ENCODE measurements at regions not wholly inside any gene's neighbourhood (a gene's known extent, or its start where the extent isn't known, plus 50 kb on each side); places are given as distances from the start of the nearest gene placed in this dataset.

- Histone ChIP-seq H3K36me3 (no peaks in the 10 kb centered on the region), H3K27ac (no peak overlapping the region), H3K4me3 (no peak overlapping the region), H3K27me3 (no peaks in the 10 kb centered on the region), H3K9me3 (peaks cover 7 to 8% of the 10 kb centered on the region in 2 donors), H3K4me1 (no peaks in the 10 kb centered on the region)
- TF ChIP-seq CTCF (IDR thresholded peaks at IDR 0.05): no peak
- no peak for DNase-seq (ENCODE audit: low spot score)
Observed at GRCh38 chr6:4488389-4488788, 287.8 kb upstream of the CDYL start.

- Histone ChIP-seq H3K36me3 (no peaks in the 10 kb centered on the region), H3K9me3 (peaks cover 7 to 8% of the 10 kb centered on the region in 2 donors), H3K27me3 (no peaks in the 10 kb centered on the region), H3K27ac (no peak overlapping the region), H3K4me3 (no peak overlapping the region), H3K4me1 (no peaks in the 10 kb centered on the region)
- TF ChIP-seq CTCF (IDR thresholded peaks at IDR 0.05): no peak
- no peak for DNase-seq (ENCODE audit: low spot score)
Observed at GRCh38 chr6:4487538-4487937, 288.7 kb upstream of the CDYL start.

- no peak overlapping the region for H3K4me3 ChIP-seq
- no peak for TF ChIP-seq CTCF (IDR thresholded peaks at IDR 0.05)
- no peak for DNase-seq (ENCODE audit: low spot score)
Observed at GRCh38 chr6:4486568-4487315, 289.5 kb upstream of the CDYL start.

GRCh38 chr6:4485735-4486134, 290.5 kb upstream of the CDYL start:
- H3K4me3 ChIP-seq: no peak overlapping the region
- DNase-seq (ENCODE audit: low spot score): no peak
- no peak for TF ChIP-seq CTCF (IDR thresholded peaks at IDR 0.05)
- H3K9me3 ChIP-seq: peaks cover 7 to 8% of the 10 kb centered on the region in 2 donors
- no peaks in the 10 kb centered on the region for H3K36me3 ChIP-seq
- H3K27me3 ChIP-seq: no peaks in the 10 kb centered on the region
- H3K27ac ChIP-seq: no peak overlapping the region
- no peaks in the 10 kb centered on the region for H3K4me1 ChIP-seq

More at GRCh38 chr6:4486568-4487315, 289.5 kb upstream of the CDYL start:
- Histone ChIP-seq H3K27ac (no peak overlapping the region), H3K9me3 (peaks cover 7 to 8% of the 10 kb centered on the region in 2 donors), H3K27me3 (no peaks in the 10 kb centered on the region), H3K4me1 (no peaks in the 10 kb centered on the region), H3K36me3 (no peaks in the 10 kb centered on the region)

- Histone ChIP-seq H3K27ac (no peak overlapping the region), H3K36me3 (no peaks in the 10 kb centered on the region), H3K4me1 (no peaks in the 10 kb centered on the region), H3K9me3 (no peaks in the 10 kb centered on the region), H3K4me3 (no peak overlapping the region), H3K27me3 (no peaks in the 10 kb centered on the region)
- no peak for TF ChIP-seq CTCF (IDR thresholded peaks at IDR 0.05)
- no peak for DNase-seq (ENCODE audit: low spot score)
Observed at GRCh38 chr6:4482461-4482860, 293.7 kb upstream of the CDYL start.

Measured in right atrium auricular region (tissue), 2 donors.